H9 (cell line): ENCODE measurements at regions not wholly inside any gene's neighbourhood (a gene's known extent, or its start where the extent isn't known, plus 50 kb on each side); places are given as distances from the start of the nearest gene placed in this dataset.

Experiments
- DNase-seq: peaks from one replicate; pipeline ENCODE4 v3.0.0-alpha.2; 2017
- H2AFZ ChIP-seq: one replicate; pipeline ENCODE4 v1.6.1; 2013; ENCODE audit warnings: mild to moderate bottlenecking, low read length, control low read depth, moderate library complexity
- H2AK5ac ChIP-seq: 2 replicates; pipeline ENCODE4 v1.6.1; 2013; ENCODE audit warnings: low read length, control low read depth, mixed read lengths; ENCODE audit not compliant: insufficient read length
- H2BK120ac ChIP-seq: one replicate; pipeline ENCODE4 v1.6.1; 2013; ENCODE audit warnings: low read depth, mild to moderate bottlenecking, low read length, control low read depth, inconsistent platforms; ENCODE audit not compliant: poor library complexity, severe bottlenecking
- H2BK12ac ChIP-seq: 2 replicates; pipeline ENCODE4 v1.6.1; 2013; ENCODE audit warnings: low read length, control low read depth, mixed read lengths, low read depth; ENCODE audit not compliant: insufficient read length
- H2BK15ac ChIP-seq: 2 replicates; pipeline ENCODE4 v1.6.1; 2013; ENCODE audit warnings: low read depth, low read length, control low read depth
- H2BK20ac ChIP-seq: one replicate; pipeline ENCODE4 v1.6.1; 2013; ENCODE audit warnings: low read depth, mild to moderate bottlenecking, low read length, control low read depth, inconsistent platforms; ENCODE audit not compliant: poor library complexity, severe bottlenecking
- H2BK5ac ChIP-seq: 2 replicates; pipeline ENCODE4 v1.6.1; 2013; ENCODE audit warnings: low read length, control low read depth, mixed read lengths; ENCODE audit not compliant: insufficient read length
- H3K14ac ChIP-seq: 2 replicates; pipeline ENCODE4 v1.6.1; 2013; ENCODE audit warnings: low read length, control low read depth; ENCODE audit not compliant: insufficient read depth
- H3K18ac ChIP-seq: 2 replicates; pipeline ENCODE4 v1.6.1; 2013; ENCODE audit warnings: low read depth, mild to moderate bottlenecking, mixed read lengths, low read length, control low read depth; ENCODE audit not compliant: insufficient read length
- H3K23ac ChIP-seq: 2 replicates; pipeline ENCODE4 v1.6.1; 2013; ENCODE audit warnings: low read length, control low read depth, mixed read lengths, low read depth; ENCODE audit not compliant: insufficient read length
- H3K23me2 ChIP-seq: 2 replicates; pipeline ENCODE4 v1.6.1; 2013; ENCODE audit warnings: low read depth, mild to moderate bottlenecking, mixed read lengths, low read length, control low read depth; ENCODE audit not compliant: insufficient read length, poor library complexity, severe bottlenecking
- H3K27ac ChIP-seq: 2 replicates; pipeline ENCODE4 v1.5.1; 2013; ENCODE audit warnings: low read length, control low read depth, mixed read lengths, low read depth; ENCODE audit not compliant: insufficient read length
- H3K27me3 ChIP-seq: 2 replicates; pipeline ENCODE4 v1.6.1; 2013; ENCODE audit warnings: low read length, control low read depth, inconsistent platforms; ENCODE audit not compliant: insufficient read depth
- H3K4ac ChIP-seq: 2 replicates; pipeline ENCODE4 v1.6.1; 2013; ENCODE audit warnings: low read depth, mild to moderate bottlenecking, control low read depth, inconsistent platforms, low read length, moderate library complexity
- H3K4me1 ChIP-seq: 2 replicates; pipeline ENCODE4 v1.6.1; 2013; ENCODE audit warnings: low read length, control low read depth, inconsistent platforms; ENCODE audit not compliant: insufficient read depth
- H3K4me2 ChIP-seq: 2 replicates; pipeline ENCODE4 v1.6.1; 2013; ENCODE audit warnings: low read length, control low read depth, mixed read lengths; ENCODE audit not compliant: insufficient read length, insufficient read depth
- H3K56ac ChIP-seq: 2 replicates; pipeline ENCODE4 v1.6.1; 2013; ENCODE audit warnings: low read depth, mild to moderate bottlenecking, mixed read lengths, low read length, control low read depth; ENCODE audit not compliant: insufficient read length
- H3K79me1 ChIP-seq: 2 replicates; pipeline ENCODE4 v1.6.1; 2013; ENCODE audit warnings: low read depth, mild to moderate bottlenecking, moderate library complexity, low read length, control low read depth, inconsistent platforms; ENCODE audit not compliant: insufficient read depth, poor library complexity, severe bottlenecking
- H3K79me2 ChIP-seq: 2 replicates; pipeline ENCODE4 v1.6.1; 2013; ENCODE audit warnings: low read length, control low read depth, inconsistent platforms; ENCODE audit not compliant: insufficient read depth
- H3K9ac ChIP-seq: 2 replicates; pipeline ENCODE4 v1.6.1; 2013; ENCODE audit warnings: low read length, control low read depth, mixed read lengths; ENCODE audit not compliant: insufficient read length; ENCODE audit errors: extremely low read depth
- H3K9me3 ChIP-seq: one replicate; pipeline ENCODE4 v1.6.1; 2013; ENCODE audit warnings: low read depth, low read length, inconsistent platforms; ENCODE audit not compliant: control insufficient read depth
- H3T11ph ChIP-seq: one replicate; pipeline ENCODE4 v1.6.1; 2013; ENCODE audit warnings: mild to moderate bottlenecking, low read length, control low read depth, inconsistent platforms
- H4K20me1 ChIP-seq: one replicate; pipeline ENCODE4 v1.6.1; 2013; ENCODE audit not compliant: control insufficient read depth, insufficient read length, insufficient read depth
- H4K5ac ChIP-seq: 2 replicates; pipeline ENCODE4 v1.6.1; 2013; ENCODE audit warnings: low read depth, mild to moderate bottlenecking, mixed read lengths, low read length, control low read depth; ENCODE audit not compliant: insufficient read length
- H4K8ac ChIP-seq: replicated peaks from 2 replicates; pipeline ENCODE4 v1.6.1; 2013; ENCODE audit warnings: low read length, control low read depth, mixed read lengths, low read depth; ENCODE audit not compliant: insufficient read length
- H4K91ac ChIP-seq: 2 replicates; pipeline ENCODE4 v1.6.1; 2013; ENCODE audit warnings: low read depth, mild to moderate bottlenecking, moderate library complexity, mixed read lengths, low read length, control low read depth; ENCODE audit not compliant: insufficient read length
- H3K27ac Mint-ChIP-seq, 3 experiments: 2 replicates in 2 of 3; 3 replicates in 1 of 3; pipeline ENCODE4 v1.8.0; 2020 to 2021; ENCODE audit warnings: mixed read lengths in 3 of 3, mild to moderate bottlenecking in 1 of 3, moderate library complexity in 1 of 3
- H3K27me3 Mint-ChIP-seq: 2 replicates; pipeline ENCODE4 v1.8.0; 2021; ENCODE audit warnings: low read depth, mild to moderate bottlenecking, moderate library complexity, mixed read lengths
- H3K36me3 Mint-ChIP-seq, 3 experiments: 2 replicates in 2 of 3; 3 replicates in 1 of 3; pipeline ENCODE4 v1.8.0; 2020 to 2021; ENCODE audit warnings: low read depth in 3 of 3, mixed read lengths in 3 of 3; ENCODE audit not compliant: insufficient read depth in 1 of 3
- H3K4me1 Mint-ChIP-seq, 2 experiments: 2 replicates each; pipeline ENCODE4 v1.8.0; 2020; ENCODE audit warnings: mixed read lengths in 2 of 2
- H3K4me3 Mint-ChIP-seq, 2 experiments: 2 replicates in 1 of 2; 3 replicates in 1 of 2; pipeline ENCODE4 v1.8.0; 2020 to 2021; ENCODE audit warnings: mild to moderate bottlenecking in 2 of 2, mixed read lengths in 2 of 2, moderate library complexity in 1 of 2
- H3K9me3 Mint-ChIP-seq, 2 experiments: 2 replicates in 1 of 2; 3 replicates in 1 of 2; pipeline ENCODE4 v1.8.0; 2020; ENCODE audit warnings: mild to moderate bottlenecking in 2 of 2, mixed read lengths in 2 of 2, moderate library complexity in 1 of 2
- WGBS: extraction: QIAGEN DNeasy Blood & Tissue Kit; methylation state at CpG from one replicate; pipeline ENCODE4 v1.1.7; 2013; ENCODE audit warnings: missing lambda C conversion rate, low lambda C conversion rate, mixed read lengths; ENCODE audit not compliant: insufficient read length; ENCODE audit errors: extremely low coverage; 5-methylcytosine and 5-hydroxymethylcytosine counted together
- TF ChIP-seq, protein P1 (sequence below): fragments of 200-600 bp; sonication (generic); conservative IDR thresholded peaks from 3 replicates; pipeline ENCODE4 v1.8.0; 2021; ENCODE audit warnings: antibody characterized with exemption, mild to moderate bottlenecking

DNA sequence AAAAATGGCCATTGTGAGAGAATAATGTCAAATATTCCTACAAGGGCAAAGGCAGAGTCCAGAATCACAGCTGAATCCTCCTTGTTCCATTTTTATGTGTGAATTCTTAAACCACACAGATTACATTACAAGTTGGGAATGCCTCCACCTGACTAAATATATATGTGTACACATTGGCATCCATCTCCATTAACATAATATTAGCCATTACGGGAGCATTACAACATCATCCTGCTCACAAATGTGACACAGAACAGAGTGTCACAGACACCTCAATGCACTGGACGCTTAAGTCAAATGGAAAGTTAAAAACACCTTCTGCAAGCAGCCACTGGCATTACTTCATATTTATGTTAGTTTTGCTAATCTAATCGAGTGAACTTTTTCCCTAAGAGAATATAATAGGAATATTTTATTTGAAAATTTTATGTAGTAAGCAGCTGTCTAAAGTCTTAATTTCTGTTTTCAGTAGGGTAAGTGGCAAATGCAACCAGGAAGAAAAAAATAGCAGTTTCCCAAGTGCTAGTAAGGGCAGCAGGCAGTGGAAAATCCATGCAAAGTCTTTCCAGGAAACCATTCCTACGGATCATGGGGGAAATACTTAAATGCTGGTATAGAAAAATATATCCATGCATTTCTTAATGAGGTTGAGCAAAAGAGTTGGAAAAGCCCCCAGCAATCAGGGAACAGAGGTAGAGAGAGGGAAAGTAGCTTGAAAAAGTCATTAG, 255.6 kb downstream of the OSR1 start:
- H3K9me3 ChIP-seq = no peaks in the 10 kb centered on the region
- H4K5ac ChIP-seq = no peak overlapping the region
- H3K18ac ChIP-seq = no peak overlapping the region
- Mint-ChIP-seq H3K4me3 (no peak overlapping the region), H3K36me3 (no peaks in the 10 kb centered on the region), H3K4me1 (peaks cover 5 to 9% of the 10 kb centered on the region in 2 experiments; a peak in 3 of 4 replicates), H3K9me3 (no peaks in the 10 kb centered on the region), H3K27ac (peak overlapping the region in 1 of 3 experiments; percentile 60; a peak in 1 of 7 replicates), H3K27me3 (no peaks in the 10 kb centered on the region)
- H3K79me1 ChIP-seq = no peaks in the 10 kb centered on the region
- H2BK20ac ChIP-seq = no peak overlapping the region
- DNase-seq = no peak
- no peak overlapping the region for H4K8ac ChIP-seq
- H2BK5ac ChIP-seq = no peak overlapping the region
- no peak overlapping the region for H3K4ac ChIP-seq
- H3K27me3 ChIP-seq = no peaks in the 10 kb centered on the region
- TF ChIP-seq, protein P1, sequence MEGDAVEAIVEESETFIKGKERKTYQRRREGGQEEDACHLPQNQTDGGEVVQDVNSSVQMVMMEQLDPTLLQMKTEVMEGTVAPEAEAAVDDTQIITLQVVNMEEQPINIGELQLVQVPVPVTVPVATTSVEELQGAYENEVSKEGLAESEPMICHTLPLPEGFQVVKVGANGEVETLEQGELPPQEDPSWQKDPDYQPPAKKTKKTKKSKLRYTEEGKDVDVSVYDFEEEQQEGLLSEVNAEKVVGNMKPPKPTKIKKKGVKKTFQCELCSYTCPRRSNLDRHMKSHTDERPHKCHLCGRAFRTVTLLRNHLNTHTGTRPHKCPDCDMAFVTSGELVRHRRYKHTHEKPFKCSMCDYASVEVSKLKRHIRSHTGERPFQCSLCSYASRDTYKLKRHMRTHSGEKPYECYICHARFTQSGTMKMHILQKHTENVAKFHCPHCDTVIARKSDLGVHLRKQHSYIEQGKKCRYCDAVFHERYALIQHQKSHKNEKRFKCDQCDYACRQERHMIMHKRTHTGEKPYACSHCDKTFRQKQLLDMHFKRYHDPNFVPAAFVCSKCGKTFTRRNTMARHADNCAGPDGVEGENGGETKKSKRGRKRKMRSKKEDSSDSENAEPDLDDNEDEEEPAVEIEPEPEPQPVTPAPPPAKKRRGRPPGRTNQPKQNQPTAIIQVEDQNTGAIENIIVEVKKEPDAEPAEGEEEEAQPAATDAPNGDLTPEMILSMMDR = no peak
- H3K56ac ChIP-seq = no peak overlapping the region
- H2BK120ac ChIP-seq = no peak overlapping the region
- WGBS = no CpG with 5 or more reads among the region's 4 CpGs
- no peak overlapping the region for H2AK5ac ChIP-seq
- H3K23me2 ChIP-seq = no peaks in the 10 kb centered on the region
- H2AFZ ChIP-seq = no peak overlapping the region
- no peak overlapping the region for H3K23ac ChIP-seq
- H3T11ph ChIP-seq = no peak overlapping the region
- H3K9ac ChIP-seq = no peak overlapping the region
- H3K14ac ChIP-seq = no peak overlapping the region
- H4K20me1 ChIP-seq = no peaks in the 10 kb centered on the region
- H3K4me1 ChIP-seq = no peaks in the 10 kb centered on the region
- no peak overlapping the region for H2BK12ac ChIP-seq
- H3K27ac ChIP-seq = no peak overlapping the region
- H2BK15ac ChIP-seq = no peak overlapping the region
- H3K79me2 ChIP-seq = no peaks in the 10 kb centered on the region
- no peak overlapping the region for H3K4me2 ChIP-seq
- no peak overlapping the region for H4K91ac ChIP-seq
